ENCODE measurements at regions not wholly inside any gene's neighbourhood (a gene's known extent, or its start where the extent isn't known, plus 50 kb on each side); places are given as distances from the start of the nearest gene placed in this dataset.

- no peak for DNase-seq
Observed at GRCh38 chr7:20952916-20953315, 166.2 kb upstream of the SP8 start.

- DNase-seq: no peak
Observed at GRCh38 chr7:20954711-20955619, 168.3 kb upstream of the SP8 start.

GRCh38 chr7:20958572-20958971, 171.9 kb upstream of the SP8 start:
- DNase-seq: no peak

GRCh38 chr7:20959281-20959680, 172.6 kb upstream of the SP8 start:
- no peak for DNase-seq

- DNase-seq: no peak
Observed at GRCh38 chr7:20963556-20964280, 177.0 kb upstream of the SP8 start.

GRCh38 chr7:20964281-20964918, 177.7 kb upstream of the SP8 start:
- DNase-seq: no peak

- no peak for DNase-seq
Observed at GRCh38 chr7:20971219-20971618, 184.5 kb upstream of the SP8 start.

- DNase-seq: no peak
Observed at GRCh38 chr7:20980232-20980631, 193.5 kb upstream of the SP8 start.

GRCh38 chr7:20980668-20981264, 194.1 kb upstream of the SP8 start:
- no peak for DNase-seq

GRCh38 chr7:20988340-20988739, 201.7 kb upstream of the SP8 start:
- no peak for DNase-seq

- no peak for DNase-seq
Observed at GRCh38 chr7:20991544-20991943, 204.9 kb upstream of the SP8 start.

GRCh38 chr7:20993693-20994092, 207.0 kb upstream of the SP8 start:
- DNase-seq: no peak

- DNase-seq: no peak
Observed at GRCh38 chr7:20998309-20998708, 211.6 kb upstream of the SP8 start.

- DNase-seq: no peak
Observed at GRCh38 chr7:21011153-21011552, 224.5 kb upstream of the SP8 start.

GRCh38 chr7:21013765-21014539, 227.3 kb upstream of the SP8 start:
- no peak for DNase-seq

- no peak for DNase-seq
Observed at GRCh38 chr7:21020667-21021066, 234.0 kb upstream of the SP8 start.

- DNase-seq: no peak
Observed at GRCh38 chr7:21023841-21024484, 237.3 kb upstream of the SP8 start.

GRCh38 chr7:21024485-21024867, 237.8 kb upstream of the SP8 start:
- no peak for DNase-seq

- no peak for DNase-seq
Observed at GRCh38 chr7:21028186-21028585, 241.5 kb upstream of the SP8 start.

GRCh38 chr7:21028599-21028998, 241.9 kb upstream of the SP8 start:
- no peak for DNase-seq

- no peak for DNase-seq
Observed at GRCh38 chr7:21029006-21029405, 242.3 kb upstream of the SP8 start.
